MV-4-11 (cell line): ENCODE measurements at regions not wholly inside any gene's neighbourhood (a gene's known extent, or its start where the extent isn't known, plus 50 kb on each side); places are given as distances from the start of the nearest gene placed in this dataset.

Experiments used
- DNase-seq: peaks from one replicate; lab custom pipeline; 2025; lab: John Stamatoyannopoulos, UW

DNA sequence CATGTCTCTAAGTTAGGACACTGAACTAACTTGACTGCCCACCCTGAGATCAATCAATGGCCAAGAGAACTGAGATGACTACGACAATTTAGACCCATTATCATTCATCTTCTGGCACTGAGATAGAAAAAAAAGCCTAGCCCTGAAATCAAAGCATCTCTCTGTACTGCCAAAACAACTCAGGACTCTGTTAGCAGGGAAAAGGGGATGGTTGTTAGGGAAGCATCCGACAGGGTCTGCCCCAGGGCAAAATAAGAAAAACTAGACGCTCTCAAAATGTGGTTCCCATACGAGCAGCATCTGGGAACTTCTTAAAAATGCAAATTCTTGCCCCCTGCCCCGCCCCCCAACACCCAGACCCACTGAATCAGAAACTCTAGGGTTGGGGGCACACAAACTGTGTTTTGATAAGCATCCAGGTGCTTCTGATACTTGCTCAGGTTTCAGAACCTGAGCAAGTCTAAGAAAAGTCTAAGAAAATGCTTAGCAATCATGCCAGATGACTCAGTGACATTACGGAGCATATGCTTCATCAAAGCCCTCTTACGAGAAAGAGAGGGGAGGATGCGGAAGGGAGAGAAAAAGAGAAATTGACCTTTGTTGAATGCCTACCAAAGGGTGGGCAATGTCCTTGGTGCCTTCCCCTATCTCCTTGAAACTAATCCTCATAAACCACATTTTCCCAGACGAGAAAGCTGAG is 172.8 kb upstream of the HES1 start:
- DNase-seq: no peak

DNA sequence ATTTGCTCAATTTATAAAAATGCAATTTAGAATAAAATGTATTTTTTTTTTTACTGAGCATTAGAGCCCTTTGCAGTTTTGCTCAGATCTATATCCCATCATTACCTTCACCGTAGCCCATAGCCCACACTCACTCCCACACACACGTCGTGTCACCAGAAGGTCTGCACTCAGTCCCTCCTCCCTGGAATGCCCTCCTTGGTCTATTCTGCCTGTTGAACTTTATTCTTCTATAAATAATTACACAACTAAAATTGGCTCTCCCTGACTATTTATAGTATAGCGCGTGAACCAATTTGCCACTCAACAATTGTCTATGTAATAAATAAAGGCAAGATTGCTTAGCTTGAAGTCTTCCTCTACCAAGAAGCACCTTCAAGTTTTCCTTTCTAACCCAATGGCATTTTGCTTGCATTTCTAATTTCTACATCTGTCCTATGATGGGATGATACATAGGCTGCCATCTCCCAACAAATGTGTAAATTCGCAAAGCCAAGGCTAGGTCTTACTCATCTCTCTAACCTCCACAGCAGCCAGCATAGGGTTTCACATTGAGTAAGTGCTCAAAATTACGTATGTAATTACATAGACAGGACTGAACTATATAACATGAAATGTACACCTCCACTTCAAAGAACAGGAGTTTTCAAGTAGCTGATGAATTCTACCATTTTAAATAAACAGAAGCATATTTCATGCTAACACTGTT is 172.0 kb upstream of the HES1 start:
- DNase-seq: no peak

- no peak for DNase-seq
Observed at GRCh38 chr3:193964517-193964880, 171.4 kb upstream of the HES1 start.

DNA sequence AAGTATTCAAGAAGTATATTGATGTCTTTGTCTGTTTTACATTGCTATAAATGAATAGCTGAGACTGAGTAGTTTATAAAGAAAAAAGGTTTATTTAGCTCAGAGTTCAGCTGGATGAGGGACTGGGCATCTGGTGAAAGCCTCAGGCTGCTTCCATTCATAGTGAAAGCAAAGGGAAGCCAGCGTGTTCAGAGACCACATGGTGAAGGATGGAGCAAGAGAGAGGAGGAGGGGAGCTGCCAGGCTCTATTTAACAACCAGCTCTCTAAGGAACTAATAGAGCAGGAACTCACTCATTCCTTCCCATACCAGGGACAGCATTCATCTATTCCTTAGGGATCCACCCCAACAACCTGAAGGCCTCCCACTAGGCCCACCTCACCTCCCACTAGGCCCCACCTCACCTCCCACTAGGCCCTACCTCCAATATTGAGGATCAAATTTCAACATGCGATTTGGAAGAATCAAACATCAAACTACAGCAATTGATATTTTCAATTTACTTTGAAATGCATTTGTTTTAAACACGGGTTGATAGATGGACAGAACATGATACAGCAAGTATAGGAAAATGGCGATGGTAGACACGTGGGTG is 167.5 kb upstream of the HES1 start:
- DNase-seq: no peak

- DNase-seq: peak; percentile 11
Observed at GRCh38 chr3:193970131-193970772, 165.7 kb upstream of the HES1 start.

DNA sequence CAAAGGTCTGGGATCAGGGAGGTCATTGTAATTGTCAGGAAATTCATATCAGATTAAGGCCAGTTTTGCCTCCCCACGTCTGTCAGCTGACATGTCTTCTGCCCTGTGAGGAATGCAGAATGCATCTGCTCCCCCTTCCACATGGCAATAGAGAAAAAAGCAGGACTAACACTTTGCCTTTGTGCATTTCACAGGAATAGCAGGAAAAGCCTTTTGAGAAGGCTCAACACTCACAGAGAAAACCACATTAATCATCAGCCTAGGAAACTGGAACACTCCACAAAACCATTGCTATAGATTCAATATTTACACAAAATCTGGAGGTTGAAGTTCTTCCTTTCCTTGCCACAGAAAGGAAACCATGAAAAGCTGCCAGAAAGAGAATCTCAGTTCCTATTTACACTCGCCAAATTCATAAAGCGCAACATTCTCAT is 165.2 kb upstream of the HES1 start:
- DNase-seq: peak; percentile 41

GRCh38 chr3:193971261-193971751 is 164.6 kb upstream of the HES1 start:
- DNase-seq: no peak

- DNase-seq: no peak
Observed at GRCh38 chr3:193971966-193972365, 164.0 kb upstream of the HES1 start.

- no peak for DNase-seq
Observed at GRCh38 chr3:193972832-193973231, 163.1 kb upstream of the HES1 start.

DNA sequence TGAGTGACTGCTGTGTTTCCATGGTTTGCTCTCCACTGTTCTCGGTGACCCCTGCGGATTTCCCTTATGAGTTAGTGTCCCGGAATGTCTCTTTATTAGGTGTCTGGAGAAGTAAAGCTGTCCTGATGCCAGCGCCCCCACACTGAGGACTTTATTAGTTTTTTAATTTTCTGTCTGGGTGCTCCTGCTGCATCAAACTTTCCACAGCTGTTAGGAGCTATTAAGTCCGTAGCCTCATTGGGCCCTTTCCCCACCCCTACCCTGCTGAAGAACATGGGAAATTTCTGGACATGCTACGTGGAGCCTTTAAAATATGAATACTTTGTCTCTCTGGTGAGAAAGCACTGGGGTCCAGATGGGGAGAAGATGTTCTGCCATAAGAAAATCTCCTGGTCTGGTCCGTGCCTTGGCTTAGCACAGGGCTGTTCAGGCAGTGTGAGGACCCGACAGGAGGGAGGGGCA is 161.7 kb upstream of the HES1 start:
- no peak for DNase-seq

- no peak for DNase-seq
Observed at GRCh38 chr3:193974671-193975535, 161.0 kb upstream of the HES1 start.

DNA sequence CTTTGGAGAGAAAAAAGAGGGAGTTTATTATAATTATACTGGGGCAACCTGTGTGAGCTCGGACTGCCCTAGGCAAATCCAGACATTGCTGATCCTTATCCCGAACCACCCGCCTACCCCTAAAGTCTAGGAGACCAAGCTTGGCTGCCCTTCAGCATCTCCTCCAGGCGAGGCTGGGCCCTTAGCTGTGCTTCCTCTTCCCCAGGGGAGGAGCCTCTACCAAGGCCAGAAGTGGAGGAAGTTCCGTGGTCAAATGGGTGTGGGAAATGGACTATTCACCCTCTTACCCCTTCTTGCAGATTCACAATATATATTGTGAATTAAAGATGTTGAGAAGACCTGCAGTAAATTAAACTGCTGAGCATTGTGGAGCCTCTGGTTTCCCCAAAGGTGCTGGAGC is 158.3 kb upstream of the HES1 start:
- DNase-seq: peak; percentile 45

DNA sequence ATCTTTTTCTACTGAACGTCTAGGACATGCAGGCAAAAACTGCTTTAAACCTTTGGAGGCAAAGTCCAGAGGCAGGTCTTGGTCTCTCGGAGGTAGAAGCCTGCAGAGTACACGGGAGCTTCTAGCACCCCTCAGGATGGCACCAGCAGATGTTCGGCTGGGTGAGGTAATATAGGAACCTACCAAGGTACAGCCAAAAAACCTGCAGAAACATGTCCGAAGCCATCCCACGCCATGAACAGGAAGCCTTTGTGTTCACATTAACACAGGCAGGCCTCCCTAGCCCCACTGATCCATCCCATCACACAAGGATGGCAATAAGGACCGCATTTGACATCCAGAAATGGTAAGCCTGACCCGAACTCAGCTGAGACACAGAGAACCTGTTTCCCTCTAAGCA is 157.9 kb upstream of the HES1 start:
- DNase-seq: no peak

- DNase-seq: peak; percentile 27
Observed at GRCh38 chr3:193978486-193978885, 157.5 kb upstream of the HES1 start.

- no peak for DNase-seq
Observed at GRCh38 chr3:193980326-193980725, 155.6 kb upstream of the HES1 start.

DNA sequence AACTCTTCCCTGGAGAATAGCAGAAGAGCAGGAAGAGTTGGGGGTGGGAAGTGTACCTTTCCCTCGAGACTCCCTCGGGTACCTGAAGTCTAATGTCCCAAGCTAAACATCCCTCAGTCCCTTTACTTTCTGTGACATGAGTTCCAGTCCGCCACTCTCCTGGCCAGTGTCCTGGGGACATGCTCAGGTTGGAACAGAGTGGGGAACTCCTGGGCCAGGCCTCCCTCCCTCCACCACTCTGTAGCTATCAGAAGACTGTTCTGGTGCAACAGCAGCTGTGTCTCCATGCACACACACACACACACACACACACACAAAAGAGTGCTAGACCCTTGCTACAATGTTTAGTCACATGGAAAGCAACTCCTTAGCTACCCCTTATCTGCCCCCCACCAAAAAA is 155.0 kb upstream of the HES1 start:
- DNase-seq: no peak

DNA sequence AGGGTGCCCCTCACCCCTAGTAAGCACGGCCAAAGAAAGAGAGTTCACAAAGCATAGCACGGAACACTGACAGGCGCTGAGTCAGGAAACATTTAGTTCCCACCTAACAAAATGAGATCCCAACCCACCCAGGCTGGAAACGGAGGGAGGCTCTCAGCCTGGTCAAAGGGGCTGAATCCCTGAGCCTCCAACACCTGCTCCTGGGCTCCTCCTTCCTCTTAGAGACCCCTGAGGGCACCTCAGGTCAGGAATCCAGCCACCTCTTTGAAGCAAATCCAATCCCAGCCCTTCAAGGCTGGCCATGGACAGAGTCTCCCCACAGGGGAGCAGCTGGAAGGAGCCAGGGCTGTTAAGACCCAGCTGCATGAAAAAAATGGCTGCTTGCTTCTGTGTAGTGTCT is 154.4 kb upstream of the HES1 start:
- DNase-seq: no peak

DNA sequence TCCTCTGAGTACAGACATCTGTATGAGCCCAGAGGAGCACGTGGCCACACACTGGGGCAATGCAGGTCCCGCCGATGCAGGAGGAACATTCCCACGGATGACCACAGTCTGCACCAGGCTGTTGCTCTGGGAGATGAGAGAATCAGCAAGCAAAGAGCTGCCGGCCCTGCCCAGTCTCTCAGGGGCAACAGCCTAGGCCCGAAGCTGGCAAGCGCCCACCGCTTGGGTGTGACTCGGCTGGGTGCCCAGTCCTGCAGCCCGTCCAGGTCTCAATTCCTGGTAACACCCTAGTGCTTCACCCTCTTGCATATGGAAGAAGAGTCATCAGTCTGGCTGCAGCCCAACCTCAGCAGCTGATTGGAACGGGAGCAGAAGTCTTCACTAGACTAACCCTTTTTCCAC is 153.7 kb upstream of the HES1 start:
- no peak for DNase-seq

GRCh38 chr3:193983846-193984818 is 151.8 kb upstream of the HES1 start:
- DNase-seq: no peak

GRCh38 chr3:193984876-193985275 is 151.1 kb upstream of the HES1 start:
- peak; percentile 13 for DNase-seq
